Suppressor macrophage treated with lipopolysaccharide for 4 hours (primary cell): ENCODE measurements at regions not wholly inside any gene's neighbourhood (a gene's known extent, or its start where the extent isn't known, plus 50 kb on each side); places are given as distances from the start of the nearest gene placed in this dataset.

Source experiments
- DNase-seq: peaks from one replicate; pipeline ENCODE4 v3.0.0-alpha.2; 2020

DNA sequence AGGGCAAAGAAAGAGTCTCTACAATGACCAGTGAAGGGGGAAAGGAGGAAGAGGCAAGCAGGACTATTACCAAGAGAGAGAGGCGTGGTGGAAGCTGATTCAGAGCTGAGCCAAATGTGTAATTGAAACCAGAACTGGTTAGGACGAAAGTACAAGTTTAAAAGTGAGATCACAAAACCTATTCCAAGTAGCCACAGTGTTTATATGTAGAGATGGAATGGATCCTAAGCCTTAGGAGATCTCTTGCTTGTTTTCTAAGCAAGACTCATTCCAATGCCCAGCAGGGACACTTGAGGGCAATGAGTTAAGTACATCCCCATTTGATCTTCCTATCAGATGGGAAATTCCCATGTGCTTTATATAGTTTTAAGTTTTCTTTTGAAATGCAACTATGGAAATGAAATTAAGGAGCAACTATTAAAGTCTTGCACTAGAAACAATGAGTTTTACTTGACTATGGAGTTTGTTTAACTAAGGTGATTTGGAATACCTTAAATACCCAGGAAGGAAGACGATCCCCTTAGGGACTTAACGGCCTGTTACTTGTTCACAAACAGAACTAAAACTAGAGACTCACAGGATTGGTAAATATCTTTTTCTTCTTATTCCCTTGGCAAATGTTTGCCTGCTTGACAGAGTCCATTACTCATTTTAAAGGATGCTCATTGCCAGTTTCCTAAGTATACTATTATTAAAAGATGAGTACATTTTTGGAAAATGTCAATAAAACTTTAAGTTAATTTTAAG lies 51.1 kb upstream of the SNX2 start:
- peak; percentile 79 for DNase-seq
